Endothelial cell of umbilical vein (primary cell): ENCODE measurements at regions not wholly inside any gene's neighbourhood (a gene's known extent, or its start where the extent isn't known, plus 50 kb on each side); places are given as distances from the start of the nearest gene placed in this dataset.

Experiments used
- BruUV-seq: library from RNA; stranded (reverse); fragments of 400-500 nt; replicated peaks from 2 replicates; lab custom pipeline; 2021; lab: Mats Ljungman, UMichigan
- CTCF ChIA-PET: fragments of 300-600, 350-600 bp; sonication (Branson Sonifier 250); formaldehyde crosslinking; loops from one replicate; lab custom pipeline; 2021; ENCODE audit warnings: antibody characterized with exemption, inconsistent platforms; lab: Charles Lee
- POLR2A ChIA-PET: fragments of 300-600, 350-600 bp; sonication (Branson Sonifier 250); formaldehyde crosslinking; loops from one replicate; lab custom pipeline; 2021; ENCODE audit warnings: antibody characterized with exemption, inconsistent platforms; lab: Charles Lee
- DNase-seq: peaks from one replicate; pipeline ENCODE4 v3.0.0-alpha.2; 2011; ENCODE audit warnings: low read depth, low spot score
- FAIRE-seq: peaks from 2 replicates; lab custom pipeline; 2011; peaks lifted over from hg19 to GRCh38; lab: Jason Lieb, UNC
- H2AFZ ChIP-seq: 2 replicates; pipeline ENCODE4 v1.6.0; 2012; ENCODE audit warnings: low read depth, low read length, control low read depth, inconsistent platforms
- H3K27ac ChIP-seq: 2 replicates; pipeline ENCODE4 v1.5.1; 2011; ENCODE audit warnings: low read depth, mild to moderate bottlenecking, control low read depth, low read length, moderate library complexity; ENCODE audit not compliant: insufficient read depth
- H3K27me3 ChIP-seq, 2 experiments: 2 replicates each; pipeline versions ENCODE4 v1.6.0 to v1.6.1; 2011; ENCODE audit warnings: low read length in 2 of 2, mixed read lengths in 1 of 2; ENCODE audit not compliant: control insufficient read depth in 2 of 2, insufficient read depth in 2 of 2
- H3K36me3 ChIP-seq, 2 experiments: 2 replicates in 1 of 2; 3 replicates in 1 of 2; pipeline ENCODE4 v1.5.1; 2011; ENCODE audit warnings: low read length in 2 of 2, mild to moderate bottlenecking in 1 of 2, moderate library complexity in 1 of 2; ENCODE audit not compliant: control insufficient read depth in 2 of 2, insufficient read depth in 2 of 2; ENCODE audit errors: extremely low read depth in 1 of 2
- H3K4me1 ChIP-seq: 3 replicates; pipeline ENCODE4 v1.5.1; 2011; ENCODE audit warnings: mild to moderate bottlenecking, low read length; ENCODE audit not compliant: control insufficient read depth, insufficient read depth; ENCODE audit errors: extremely low read depth
- H3K4me2 ChIP-seq: 2 replicates; pipeline ENCODE4 v1.6.1; 2011; ENCODE audit warnings: low read length, control low read depth, mixed read lengths; ENCODE audit not compliant: insufficient read depth
- H3K4me3 ChIP-seq, 3 experiments: fragments of 200-600 bp in 1 of 3; sonication (generic), shearing (Covaris generic) in 1 of 3; replicated peaks in 1 of 3; 2 replicates each; pipeline ENCODE4 v1.5.1; 2011 to 2016; ENCODE audit warnings: control low read depth in 3 of 3, low read length in 3 of 3, mild to moderate bottlenecking in 2 of 3, inconsistent platforms in 1 of 3, low read depth in 1 of 3, moderate library complexity in 1 of 3; ENCODE audit not compliant: insufficient read depth in 1 of 3
- H3K79me2 ChIP-seq: 2 replicates; pipeline ENCODE4 v1.6.0; 2012; ENCODE audit warnings: low read length, inconsistent platforms; ENCODE audit not compliant: control insufficient read depth, insufficient read depth
- H3K9ac ChIP-seq: replicated peaks from 2 replicates; pipeline ENCODE3; 2011; ENCODE audit warnings: low read length, control low read depth; ENCODE audit not compliant: insufficient read depth; ENCODE audit errors: extremely low read depth
- H3K9me1 ChIP-seq: replicated peaks from 3 replicates; pipeline ENCODE4 v1.6.0; 2011; ENCODE audit warnings: mild to moderate bottlenecking, low read length; ENCODE audit not compliant: control insufficient read depth, insufficient read depth; ENCODE audit errors: extremely low read depth
- H3K9me3 ChIP-seq: replicated peaks from 2 replicates; pipeline ENCODE4 v1.5.1; 2012; ENCODE audit warnings: low read length, inconsistent platforms; ENCODE audit not compliant: control insufficient read depth, insufficient read depth
- H4K20me1 ChIP-seq: replicated peaks from 2 replicates; pipeline ENCODE3; 2011; ENCODE audit warnings: mild to moderate bottlenecking, low read length; ENCODE audit not compliant: control insufficient read depth, insufficient read depth; ENCODE audit errors: extremely low read depth
- EZH2 ChIP-seq: IDR thresholded peaks from 2 replicates; pipeline ENCODE4 v1.6.1; 2012; ENCODE audit warnings: borderline replicate concordance, low read depth, mild to moderate bottlenecking, moderate library complexity, low read length, inconsistent platforms; ENCODE audit not compliant: severe bottlenecking
- FOS ChIP-seq: IDR thresholded peaks from 2 replicates; pipeline ENCODE4 v1.6.1; 2011; ENCODE audit warnings: mild to moderate bottlenecking, low read length, moderate library complexity, borderline replicate concordance; ENCODE audit not compliant: insufficient read depth
- JUN ChIP-seq: IDR thresholded peaks from 2 replicates; pipeline ENCODE4 v1.6.1; 2011; ENCODE audit warnings: borderline replicate concordance, low read depth; ENCODE audit not compliant: insufficient read length, insufficient read depth
- MYC ChIP-seq: IDR thresholded peaks from one replicate; pipeline ENCODE4 v1.6.1; 2011; ENCODE audit warnings: mild to moderate bottlenecking, low read depth, low read length
- POLR2A ChIP-seq: IDR thresholded peaks from 2 replicates; pipeline ENCODE4 v1.6.1; 2012; ENCODE audit warnings: low read depth, mild to moderate bottlenecking, control low read depth, low read length
- POLR2AphosphoS5 ChIP-seq: IDR thresholded peaks from 2 replicates; pipeline ENCODE4 v1.6.1; 2012; ENCODE audit warnings: low read depth, mild to moderate bottlenecking, control low read depth, low read length, moderate library complexity; ENCODE audit not compliant: insufficient read depth
- dilution Hi-C: fragments of 300-500 bp; cut with MboI; formaldehyde crosslinking; loops from one replicate; pipeline ENCODE4 v1.15.0; 2019; ENCODE audit warnings: low sequenced_read_pairs; ENCODE audit not compliant: extremely low pct_ligation_motif_present
- intact Hi-C: fragments of 100-400 bp; cut with micrococcal nuclease; formaldehyde crosslinking; loops from one replicate; pipeline ENCODE4 v1.10.0; 2022

GRCh38 chr11:133708547-133709051 lies 136.7 kb downstream of the SPATA19 start:
- no peak overlapping the region for H3K9ac ChIP-seq
- H3K4me1 ChIP-seq: no peaks in the 10 kb centered on the region
- H3K4me2 ChIP-seq: no peak overlapping the region
- no peaks in the 10 kb centered on the region for H3K27me3 ChIP-seq
- dilution Hi-C loops: no loop called here
- CTCF ChIA-PET: no interaction called here
- FAIRE-seq: no peak
- no TSS peak for BruUV-seq
- no peaks in the 10 kb centered on the region for H3K79me2 ChIP-seq
- no peaks in the 10 kb centered on the region for H3K36me3 ChIP-seq
- DNase-seq: no peak
- no peak overlapping the region for H3K27ac ChIP-seq
- TF ChIP-seq MYC (no peak), POLR2A (no peak)
- no peak overlapping the region for H3K4me3 ChIP-seq
- H2AFZ ChIP-seq: no peak overlapping the region
- peaks cover 2% of the 10 kb centered on the region for H3K9me3 ChIP-seq
- intact Hi-C loops: no loop called here
- POLR2A ChIA-PET: no interaction called here
- no peaks in the 10 kb centered on the region for H3K9me1 ChIP-seq
- H4K20me1 ChIP-seq: no peaks in the 10 kb centered on the region

GRCh38 chr11:133706925-133707794 lies 138.2 kb downstream of the SPATA19 start:
- intact Hi-C loops: no loop called here
- Histone ChIP-seq H3K4me1 (no peaks in the 10 kb centered on the region), H3K79me2 (no peaks in the 10 kb centered on the region), H2AFZ (no peak overlapping the region), H3K27ac (no peak overlapping the region), H3K9me3 (peaks cover 2% of the 10 kb centered on the region), H4K20me1 (no peaks in the 10 kb centered on the region), H3K36me3 (no peaks in the 10 kb centered on the region), H3K4me2 (no peak overlapping the region), H3K4me3 (no peak overlapping the region), H3K9me1 (no peaks in the 10 kb centered on the region), H3K9ac (no peak overlapping the region), H3K27me3 (no peaks in the 10 kb centered on the region)
- ChIA-PET CTCF (no interaction called here), POLR2A (no interaction called here)
- no peak for TF ChIP-seq JUN
- TF ChIP-seq FOS: no peak
- no peak for TF ChIP-seq MYC
- no peak for TF ChIP-seq EZH2
- TF ChIP-seq POLR2AphosphoS5: no peak
- DNase-seq: no peak
- dilution Hi-C loops: no loop called here
- no peak for FAIRE-seq
- BruUV-seq: no TSS peak
